HG03066 (cell line): ENCODE measurements at regions not wholly inside any gene's neighbourhood (a gene's known extent, or its start where the extent isn't known, plus 50 kb on each side); places are given as distances from the start of the nearest gene placed in this dataset.
"Not testable (repeated sequence)": the region's sequence is repeated elsewhere in the genome, so short reads cannot be mapped to it uniquely, and the experiment has no call there.

Source experiments
- ATAC-seq: cut with Tn5 transposase; IDR thresholded peaks from one replicate; pipeline ENCODE4 v1.9.1; 2021; ENCODE audit warnings: low read depth; ENCODE audit not compliant: unreplicated experiment

DNA sequence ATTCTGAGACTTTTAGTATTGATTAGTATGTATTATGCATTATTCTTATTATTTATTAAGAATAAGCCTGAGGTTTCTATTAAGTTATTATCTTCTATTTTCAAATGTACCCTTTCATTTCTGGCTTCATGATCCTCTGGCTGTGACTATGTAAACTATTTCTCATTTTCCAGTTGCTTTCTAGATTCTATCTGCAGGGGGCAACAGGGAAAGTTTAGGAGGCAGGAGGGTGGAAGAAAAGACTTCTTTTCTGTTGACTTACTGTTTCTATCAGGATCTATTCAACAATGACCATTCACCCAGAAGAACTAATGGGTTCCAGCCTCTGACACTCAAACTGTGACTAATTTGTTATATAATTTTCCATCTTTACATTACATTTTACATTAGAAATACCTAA is 653.4 kb upstream of the FSHR start:
- no peak for ATAC-seq

DNA sequence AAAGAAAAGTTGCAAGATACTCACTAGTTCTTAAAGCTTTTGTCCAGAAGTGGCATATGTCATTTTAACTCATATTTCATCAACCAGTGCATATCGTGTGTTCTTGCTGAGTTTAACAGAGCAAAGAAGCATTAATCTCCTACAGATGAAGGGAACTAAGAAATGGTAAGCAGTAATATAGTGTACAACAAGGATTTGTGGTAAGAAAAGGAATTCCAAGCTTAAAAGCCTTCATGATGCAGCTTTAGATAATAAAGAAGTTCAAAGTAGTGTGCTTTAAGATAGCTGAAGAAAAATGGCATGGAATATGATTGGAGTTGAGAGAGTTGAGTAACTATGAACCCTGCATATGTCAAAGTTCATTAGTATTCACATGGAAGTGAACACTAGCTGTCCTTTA is 649.8 kb upstream of the FSHR start:
- no peak for ATAC-seq

DNA sequence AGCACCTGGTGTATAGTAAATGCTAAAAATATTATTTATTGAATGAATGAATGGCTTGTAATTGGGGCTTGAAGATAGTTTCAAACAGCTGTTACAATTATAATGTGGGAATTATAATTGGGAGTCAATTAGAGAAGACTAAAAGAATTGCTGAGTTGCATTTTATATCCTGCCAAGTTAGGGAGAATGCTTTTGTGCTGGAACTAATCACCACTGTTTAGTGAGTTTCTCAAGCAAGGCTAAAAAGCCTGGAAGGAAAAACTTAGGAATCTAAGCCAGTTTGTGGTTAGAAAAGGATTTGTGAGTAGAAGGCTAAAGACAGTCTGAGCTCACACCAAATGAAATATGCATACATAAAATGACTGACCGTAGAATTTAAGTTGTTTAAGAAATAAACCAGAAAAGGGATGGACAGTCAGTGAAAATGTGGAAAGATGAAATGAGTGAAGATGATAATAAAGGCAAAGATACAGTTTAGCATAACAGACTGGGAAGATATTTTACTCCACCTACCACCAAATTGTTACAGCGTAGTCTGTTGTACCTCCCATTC is 647.7 kb upstream of the FSHR start:
- ATAC-seq = no peak

DNA sequence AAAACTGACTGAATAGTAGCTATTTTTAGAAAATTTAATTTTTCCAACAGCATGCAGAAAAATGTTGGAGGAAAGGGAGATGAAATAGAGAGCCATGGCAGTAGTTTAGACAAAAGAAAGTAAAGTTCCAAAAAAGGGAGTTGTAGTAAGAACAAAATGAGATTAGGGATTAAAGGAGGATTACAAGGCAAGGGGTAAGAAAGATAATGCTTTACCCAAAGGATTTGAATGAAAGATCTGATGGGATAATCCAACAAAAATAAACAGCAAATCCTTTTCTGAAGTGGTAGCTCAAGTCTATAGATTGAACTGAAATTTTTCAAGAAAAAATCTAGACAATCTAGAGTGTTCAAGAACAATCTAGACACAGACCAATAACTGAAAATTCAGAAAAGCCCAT is 644.3 kb upstream of the FSHR start:
- no peak for ATAC-seq

DNA sequence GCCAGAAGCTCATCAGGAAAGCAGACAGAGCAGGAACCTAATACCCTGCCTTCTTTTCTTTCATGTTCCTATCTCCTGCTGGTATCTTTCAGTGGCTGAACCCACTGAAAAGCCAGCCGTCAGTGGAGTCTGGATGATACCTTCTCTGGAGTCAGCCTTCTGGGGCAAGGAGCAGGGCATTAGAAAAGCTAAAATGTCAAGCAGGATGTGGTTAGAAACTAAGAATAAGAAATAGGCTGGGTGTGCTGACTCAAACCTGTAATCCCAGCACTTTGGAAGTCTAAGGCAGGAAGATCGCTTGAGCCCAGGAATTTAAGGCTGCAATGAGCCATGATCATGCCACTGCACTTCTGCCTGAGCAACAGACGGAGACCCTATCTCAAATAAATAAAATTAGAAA is 642.0 kb upstream of the FSHR start:
- ATAC-seq = no peak

DNA sequence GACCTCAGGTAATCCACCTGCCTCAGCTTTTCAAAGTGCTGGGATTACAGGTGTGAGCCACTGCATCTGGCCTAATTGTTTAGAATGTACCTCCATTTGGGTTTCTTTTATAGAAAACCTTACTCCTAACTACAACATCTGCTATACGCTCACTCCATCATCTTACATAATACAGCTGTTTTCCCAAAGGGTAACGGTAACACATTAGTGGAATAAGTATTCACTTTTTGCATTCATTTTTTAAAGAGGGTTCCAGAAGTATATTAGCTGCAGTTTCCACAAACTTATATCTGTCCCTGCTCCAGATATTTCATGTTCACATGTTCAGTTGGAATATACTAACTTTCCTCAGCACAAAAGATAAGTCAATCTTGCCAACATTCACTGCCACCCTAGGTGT is 640.1 kb upstream of the FSHR start:
- no peak for ATAC-seq

DNA sequence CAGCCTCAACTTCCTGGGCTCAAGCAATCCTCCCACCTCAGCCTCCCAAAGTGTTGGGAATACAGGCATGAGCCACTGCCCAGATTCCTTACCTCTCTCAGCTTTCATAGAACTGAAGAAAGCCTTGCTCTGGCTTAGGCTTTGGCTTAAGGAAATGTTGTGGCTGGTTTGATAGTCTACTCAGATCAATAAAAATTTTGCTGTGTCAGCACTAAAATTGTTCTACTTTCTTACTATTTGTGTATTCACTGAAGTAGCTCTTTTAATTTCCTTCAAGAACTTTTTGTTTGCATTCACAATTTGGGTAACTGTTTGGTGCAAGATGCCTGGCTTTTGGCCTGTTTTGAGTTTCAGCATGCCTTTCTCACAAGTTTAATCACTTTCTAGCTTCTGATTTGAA is 634.0 kb upstream of the FSHR start:
- ATAC-seq = no peak

DNA sequence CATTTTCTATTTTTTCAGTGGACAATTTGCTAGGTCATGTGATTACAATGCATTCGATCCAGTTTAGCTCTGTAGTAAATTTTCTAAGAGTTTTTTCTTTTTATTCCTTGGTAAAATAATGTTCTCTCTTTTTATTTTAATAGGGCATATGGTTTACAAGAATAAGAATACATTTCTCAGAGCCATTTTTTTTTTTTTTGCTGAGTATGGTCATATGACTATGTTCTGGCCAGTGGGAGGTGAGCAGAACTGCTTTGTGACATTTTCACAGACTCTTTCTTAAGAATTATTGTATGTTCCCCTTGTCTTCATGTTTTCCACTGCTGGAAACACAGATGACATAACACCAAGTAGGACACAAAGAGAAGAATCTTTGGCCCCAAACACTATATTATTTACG is 626.6 kb upstream of the FSHR start:
- no peak for ATAC-seq

DNA sequence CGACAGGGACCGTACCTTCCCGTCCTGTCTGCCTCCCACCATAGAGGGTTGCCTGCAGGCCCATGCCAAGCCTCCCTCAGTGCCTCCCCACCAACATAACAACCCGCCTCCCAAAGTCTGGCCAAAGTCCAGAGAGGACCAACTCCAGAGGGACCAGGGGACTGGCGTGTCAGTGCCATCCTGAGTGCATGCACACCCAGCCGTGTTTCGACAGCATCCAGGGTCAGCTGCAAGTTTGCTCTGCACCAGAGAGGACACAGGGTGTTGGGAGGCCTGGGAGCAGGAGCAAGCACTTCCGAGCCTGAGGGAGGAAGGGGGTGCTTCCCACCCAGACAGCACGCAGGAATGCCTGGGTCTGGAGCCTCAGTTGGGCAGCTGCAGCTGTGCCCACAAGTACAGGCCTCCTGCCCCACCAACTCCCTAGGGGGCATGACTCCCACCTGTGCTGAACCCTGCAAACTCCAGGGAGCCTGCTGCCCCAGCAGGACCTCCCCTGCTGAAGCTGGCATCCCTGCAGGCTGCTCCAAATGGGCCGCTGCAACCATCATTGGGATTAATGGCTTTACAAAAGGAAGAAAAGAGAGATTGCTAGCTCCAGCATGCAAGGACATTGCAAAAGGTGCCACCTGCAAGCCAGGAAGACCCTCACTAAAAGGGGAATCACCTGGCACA is 618.1 kb upstream of the FSHR start:
- no peak for ATAC-seq

DNA sequence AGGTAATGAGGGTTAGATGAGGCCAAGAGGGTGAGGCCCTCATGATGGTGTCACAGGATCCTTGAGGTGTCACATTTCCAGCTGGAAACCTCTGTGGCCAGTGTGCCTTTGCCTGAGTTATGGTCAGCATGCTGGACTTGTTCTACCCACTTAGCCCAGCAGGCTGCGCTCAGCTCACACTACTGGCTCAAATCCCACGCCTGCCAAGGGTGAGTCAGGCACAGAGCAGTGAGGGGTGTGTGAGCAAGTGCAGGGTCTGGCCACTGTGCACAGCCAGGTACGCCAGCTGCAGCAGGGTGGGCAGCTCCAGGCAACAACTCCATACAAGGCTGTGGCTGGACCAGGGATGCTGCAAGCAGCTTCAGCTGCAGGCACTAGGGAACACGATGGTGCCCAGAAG is 616.6 kb upstream of the FSHR start:
- ATAC-seq = peak; percentile 70

DNA sequence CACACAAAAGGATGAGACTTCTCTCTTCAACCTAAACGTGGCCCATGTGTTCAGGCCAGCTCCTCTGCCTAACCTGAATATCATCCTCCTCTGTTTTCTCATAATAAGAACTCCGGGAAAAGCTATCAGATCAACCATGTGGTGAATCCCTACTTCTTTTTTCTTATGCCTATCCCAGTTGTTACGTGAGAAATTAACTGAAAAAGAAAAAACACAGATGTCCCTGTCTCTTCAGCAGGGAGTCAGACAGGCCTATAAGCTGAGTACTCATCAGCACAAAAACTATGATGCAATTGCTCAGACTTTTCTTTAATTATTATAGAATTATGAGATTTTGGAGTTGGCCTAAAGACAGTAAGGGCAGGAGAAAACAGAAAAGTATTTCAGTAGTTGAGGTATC is 613.0 kb upstream of the FSHR start:
- ATAC-seq = no peak

DNA sequence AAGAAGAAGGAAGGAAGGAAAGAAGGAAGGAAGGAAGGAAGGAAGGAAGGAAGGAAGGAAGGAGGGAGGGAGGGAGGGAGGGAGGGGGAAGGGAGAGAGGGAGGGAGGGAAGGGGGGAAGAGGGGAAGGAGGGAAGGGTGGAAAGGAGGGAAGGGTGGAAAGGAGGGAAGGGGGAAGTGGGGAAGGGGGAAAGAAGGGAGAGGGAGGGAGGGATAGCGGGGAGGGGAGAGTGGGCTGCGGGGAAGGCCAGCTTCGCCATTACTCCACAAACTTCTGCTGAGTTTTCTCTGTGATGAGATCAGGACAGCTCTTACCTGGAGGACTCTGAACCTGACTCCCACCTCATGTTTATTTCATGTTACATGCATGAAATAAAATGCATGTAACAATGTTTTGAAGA is 601.5 kb upstream of the FSHR start:
- no peak for ATAC-seq

DNA sequence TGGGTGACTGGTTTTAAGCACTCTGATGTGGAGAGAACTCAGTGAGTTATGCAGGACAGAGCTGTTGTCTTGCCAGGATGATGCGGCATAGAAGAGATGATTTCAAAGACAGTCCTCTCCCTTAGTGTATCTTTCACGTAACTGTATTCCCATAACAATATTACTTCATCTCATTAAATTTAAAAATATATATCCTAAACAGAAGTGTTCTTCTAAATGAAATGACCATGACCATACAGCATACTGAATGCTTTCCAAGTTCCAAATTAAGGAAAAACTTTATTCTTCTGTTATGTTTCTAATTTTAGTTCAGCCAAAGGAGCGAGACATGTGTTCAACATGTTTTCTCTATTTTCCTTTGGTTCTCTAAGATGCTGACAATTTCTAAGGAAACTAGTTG is 600.1 kb upstream of the FSHR start:
- no peak for ATAC-seq

DNA sequence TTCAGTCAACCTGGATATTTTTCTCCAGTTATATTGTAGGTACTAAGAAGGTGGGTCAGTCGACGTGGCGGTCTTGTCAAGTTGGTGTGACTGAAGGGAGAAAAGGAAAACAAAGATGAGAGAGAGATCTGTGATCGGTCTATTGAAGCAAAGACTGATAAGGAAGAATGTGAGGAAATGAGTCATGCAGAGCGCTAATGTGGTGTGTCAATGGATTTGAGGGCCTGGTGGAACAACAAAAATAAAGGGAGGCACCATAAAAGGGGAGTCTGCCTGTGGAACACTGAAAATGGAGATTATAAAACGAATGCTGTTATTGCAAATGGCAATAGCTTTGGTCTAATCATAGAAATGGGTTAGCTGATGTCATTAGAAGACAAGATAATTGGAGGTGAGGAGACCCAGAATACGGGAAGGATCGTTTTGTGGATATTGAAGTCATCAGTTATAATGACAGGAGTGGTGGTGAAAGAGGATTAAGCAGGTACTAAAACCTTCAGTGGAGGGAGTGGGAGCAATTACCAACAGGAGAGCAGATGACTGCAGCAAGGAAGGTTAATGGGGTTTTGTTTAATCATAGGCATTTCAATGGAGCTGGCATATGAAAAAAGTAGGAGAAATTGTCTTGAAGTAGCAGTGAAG is 599.1 kb upstream of the FSHR start:
- no peak for ATAC-seq

DNA sequence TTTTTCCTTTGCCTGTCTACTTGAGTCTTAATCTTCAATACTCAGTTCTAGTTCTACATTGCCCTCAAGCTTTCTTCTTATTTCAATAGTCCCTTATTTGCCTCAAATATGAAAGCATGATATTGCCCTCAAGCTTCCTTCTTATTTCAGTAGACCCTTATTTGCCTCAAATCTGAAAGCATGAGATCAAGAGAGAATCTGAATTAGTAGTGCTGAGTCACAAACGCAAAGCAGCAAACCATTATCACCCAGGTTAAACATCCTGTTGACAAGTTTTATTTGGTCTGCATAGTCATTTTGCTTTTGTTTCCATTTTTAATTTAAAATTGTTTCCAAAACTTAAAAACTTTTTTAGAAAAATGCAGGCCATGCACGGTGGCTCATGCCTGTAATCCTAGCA is 583.3 kb upstream of the FSHR start:
- no peak for ATAC-seq

DNA sequence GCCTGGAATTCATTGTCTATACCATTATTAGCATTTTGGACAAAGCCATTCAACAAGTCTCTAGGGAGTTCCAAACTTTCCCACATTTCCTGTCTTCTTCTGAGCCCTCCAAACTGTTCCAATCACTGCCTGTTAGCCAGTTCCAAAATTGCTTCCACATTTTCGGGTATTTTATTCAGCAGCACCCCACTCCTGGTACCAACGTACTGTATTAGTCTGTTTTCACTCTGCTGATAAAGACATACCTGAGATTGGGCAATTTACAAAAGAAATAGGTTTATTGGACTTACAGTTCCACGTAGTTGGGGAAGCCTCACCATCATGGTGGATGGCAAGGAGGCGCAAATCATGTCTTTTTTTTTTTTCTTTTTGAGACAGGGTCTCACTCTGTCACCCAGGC is 578.6 kb upstream of the FSHR start:
- not testable (repeated sequence) for ATAC-seq

DNA sequence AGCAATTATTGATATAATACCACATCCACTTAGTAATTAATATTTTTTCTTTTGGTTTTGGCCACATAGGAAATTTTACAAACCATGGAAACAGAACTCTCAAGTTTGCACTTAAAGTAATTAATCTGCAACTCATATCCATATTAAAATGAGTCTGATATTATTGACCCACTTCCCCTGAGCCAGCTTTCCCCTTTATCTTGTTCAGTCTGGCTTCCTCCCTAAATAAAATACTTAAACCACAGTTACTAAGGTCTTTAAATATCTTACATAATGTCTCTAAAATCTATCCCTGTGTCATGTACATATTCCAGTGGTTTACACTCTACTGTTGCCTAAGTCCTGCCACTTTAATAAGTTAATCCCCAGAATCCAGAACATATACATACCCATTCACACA is 564.9 kb upstream of the FSHR start:
- no peak for ATAC-seq

DNA sequence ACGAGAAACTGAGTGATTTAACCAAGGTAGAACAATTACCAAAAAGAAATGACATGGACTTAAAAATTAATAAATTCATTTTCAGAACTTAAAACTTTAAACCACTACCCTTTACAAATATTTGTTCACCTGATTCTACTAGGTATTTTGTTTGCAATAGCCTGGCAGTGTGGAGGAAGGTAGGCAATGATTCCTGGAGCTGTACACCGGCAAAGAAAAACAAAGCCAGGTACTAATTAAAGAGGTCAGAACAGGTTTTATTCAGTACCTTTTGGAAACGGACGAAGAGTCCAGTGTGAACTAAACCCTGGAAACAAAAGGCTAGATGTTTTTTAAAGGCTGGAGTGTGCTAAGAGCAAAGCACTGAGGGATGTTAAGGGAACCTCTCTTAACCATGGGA is 561.3 kb upstream of the FSHR start:
- ATAC-seq = no peak

DNA sequence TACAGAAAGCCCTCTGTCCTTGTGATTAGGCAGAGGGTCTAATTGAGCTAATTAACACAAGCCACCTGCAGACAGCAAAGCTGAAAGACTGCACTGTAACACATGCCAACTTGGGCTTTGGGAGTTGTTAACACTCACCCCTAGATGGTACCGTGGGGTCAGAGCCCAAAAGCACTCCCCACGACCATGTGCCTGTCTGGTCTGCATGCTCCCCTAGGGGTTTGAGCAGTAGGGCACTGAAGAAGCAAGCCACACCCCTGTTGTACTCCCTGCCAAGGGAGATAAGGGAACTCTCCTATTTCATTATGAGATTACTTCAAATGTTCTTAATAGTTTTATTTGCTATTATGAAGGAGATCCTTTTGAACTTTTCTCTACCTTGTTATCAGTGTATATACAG is 560.1 kb upstream of the FSHR start:
- ATAC-seq = no peak

DNA sequence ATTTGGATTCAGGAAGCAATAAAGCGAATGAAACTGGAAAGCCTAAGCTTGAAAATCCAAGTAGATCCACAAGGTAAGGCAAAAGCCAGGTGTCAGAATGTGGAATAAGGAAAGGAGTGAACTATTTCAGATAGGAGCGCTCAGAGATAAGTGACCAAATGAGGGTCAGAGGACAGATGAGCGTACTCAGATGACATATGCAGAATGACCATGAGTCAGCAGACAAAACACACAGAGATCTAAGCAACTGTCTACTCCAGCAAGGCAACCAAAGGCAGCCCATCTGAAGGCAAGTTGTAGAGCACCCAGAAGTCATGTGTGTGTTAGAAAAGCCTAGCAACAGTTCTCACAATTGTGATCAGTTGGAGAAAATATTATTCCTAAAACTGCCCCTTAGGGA is 548.4 kb upstream of the FSHR start:
- ATAC-seq = no peak

DNA sequence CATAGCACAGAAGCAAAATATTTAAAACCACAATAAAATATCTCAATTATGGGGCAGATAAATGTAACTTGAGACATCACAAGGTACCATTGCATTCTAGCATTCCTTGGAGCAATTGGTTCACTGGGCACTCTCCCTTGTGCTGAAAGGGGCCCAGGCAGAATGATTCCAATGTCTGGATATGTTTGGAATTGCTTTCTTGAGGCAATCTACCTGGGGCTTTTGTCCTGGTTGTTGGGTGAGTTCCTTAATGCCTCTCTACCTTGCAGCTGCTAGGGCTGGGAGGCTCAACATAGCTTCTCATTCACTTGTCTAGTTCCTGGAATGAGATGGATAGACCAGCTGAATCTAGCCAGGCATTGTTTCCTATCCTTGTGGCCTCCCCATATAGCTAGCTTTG is 539.6 kb upstream of the FSHR start:
- no peak for ATAC-seq

DNA sequence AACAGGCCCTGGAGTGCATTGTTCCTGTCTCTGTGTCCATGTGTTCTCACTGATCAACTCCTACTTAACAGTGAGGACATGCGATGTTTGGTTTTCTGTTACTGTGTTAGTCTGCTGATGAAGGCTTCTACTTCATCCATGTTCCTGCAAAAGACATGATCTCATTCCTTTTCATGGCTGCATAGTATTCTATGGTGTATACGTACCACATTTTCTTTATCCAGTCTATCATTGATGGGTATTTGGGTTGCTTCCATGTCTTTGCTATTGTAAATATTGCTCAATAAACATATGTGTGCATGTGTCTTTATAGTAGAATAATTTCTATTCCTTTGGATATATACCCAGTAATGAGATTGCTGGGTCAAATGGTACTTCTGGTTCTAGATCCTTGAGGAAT is 537.7 kb upstream of the FSHR start:
- ATAC-seq = not testable (repeated sequence)
